SU-DHL-6 (cell line): ENCODE measurements at regions not wholly inside any gene's neighbourhood (a gene's known extent, or its start where the extent isn't known, plus 50 kb on each side); places are given as distances from the start of the nearest gene placed in this dataset.

ENCODE experiments used
- CTCF ChIP-seq: fragments of 200-600 bp; sonication (generic); IDR thresholded peaks from one replicate; pipeline ENCODE4 v1.5.1; 2017; ENCODE audit warnings: antibody characterized with exemption, mild to moderate bottlenecking, low read length, moderate library complexity; ENCODE audit not compliant: insufficient read depth, poor library complexity, severe bottlenecking
- EZH2phosphoT487 ChIP-seq: fragments of 200-600 bp; sonication (generic), shearing (Covaris generic); conservative IDR thresholded peaks from 2 replicates; pipeline ENCODE4 v1.6.1; 2018; ENCODE audit warnings: mild to moderate bottlenecking, antibody characterized with exemption, low read length, moderate library complexity, mixed read lengths

- no peak for TF ChIP-seq CTCF
- no peak for TF ChIP-seq EZH2phosphoT487
Observed at GRCh38 chr9:105176194-105176593, 68.3 kb upstream of the SLC44A1 start.
